PC-3 (cell line): ENCODE measurements at regions not wholly inside any gene's neighbourhood (a gene's known extent, or its start where the extent isn't known, plus 50 kb on each side); places are given as distances from the start of the nearest gene placed in this dataset.

ENCODE experiments used
- CTCF ChIP-seq: fragments of 300-600 bp; sonication (generic); conservative IDR thresholded peaks from 2 replicates; pipeline ENCODE4 v1.5.1; 2017; ENCODE audit warnings: antibody characterized with exemption, low read depth, mild to moderate bottlenecking, low read length
- EZH2phosphoT487 ChIP-seq: fragments of 300-600 bp; sonication (generic); IDR thresholded peaks from 2 replicates; pipeline ENCODE4 v1.6.1; 2018; ENCODE audit warnings: mild to moderate bottlenecking, antibody characterized with exemption, low read length, borderline replicate concordance

- TF ChIP-seq CTCF (no peak), EZH2phosphoT487 (no peak)
These were observed 393.7 kb upstream of the C2CD4B start for GRCh38 chr15:62558640-62559380.
